ENCODE measurements at regions not wholly inside any gene's neighbourhood (a gene's known extent, or its start where the extent isn't known, plus 50 kb on each side); places are given as distances from the start of the nearest gene placed in this dataset.
"Not testable (repeated sequence)": the region's sequence is repeated elsewhere in the genome, so short reads cannot be mapped to it uniquely, and the experiment has no call there.

DNA sequence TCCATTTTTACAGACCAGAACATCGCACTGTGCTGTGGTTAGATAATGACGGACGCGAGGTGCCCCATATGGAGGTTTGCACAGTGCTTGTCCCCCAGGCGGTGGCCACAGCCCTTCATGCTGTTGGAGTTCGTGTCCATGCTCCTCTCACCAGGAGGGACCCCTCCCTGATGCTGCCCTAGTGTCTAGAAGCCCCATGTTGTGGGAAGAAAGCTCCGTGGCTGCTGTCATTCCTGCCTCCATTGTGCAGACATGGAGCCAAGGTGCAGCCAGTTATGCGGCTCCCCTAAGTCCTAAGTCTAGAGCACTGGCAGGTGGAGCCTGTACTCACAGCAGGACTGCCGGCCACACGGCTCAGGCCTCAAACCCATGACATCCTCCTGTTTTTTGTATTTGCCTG, 464.9 kb downstream of the EIPR1 start:
- Mint-ChIP-seq H3K27me3 (ENCODE audit: low read depth in 3 of 3) (peaks cover 0 to 5% (median 3%) of the 10 kb centered on the region in 3 donors), H3K36me3 (no peaks in the 10 kb centered on the region), H3K4me1 (no peaks in the 10 kb centered on the region), H3K27ac (no peak overlapping the region), H3K4me3 (no peak overlapping the region), H3K9me3 (no peaks in the 10 kb centered on the region)
- no peak for DNase-seq

- Mint-ChIP-seq H3K27ac (no peak overlapping the region), H3K9me3 (no peaks in the 10 kb centered on the region), H3K4me3 (no peak overlapping the region), H3K4me1 (no peaks in the 10 kb centered on the region), H3K27me3 (ENCODE audit: low read depth in 3 of 3) (peaks cover 0 to 5% (median 3%) of the 10 kb centered on the region in 3 donors), H3K36me3 (no peaks in the 10 kb centered on the region)
- no peak for DNase-seq
Observed at GRCh38 chr2:2912293-2912692, 465.3 kb downstream of the EIPR1 start.

DNA sequence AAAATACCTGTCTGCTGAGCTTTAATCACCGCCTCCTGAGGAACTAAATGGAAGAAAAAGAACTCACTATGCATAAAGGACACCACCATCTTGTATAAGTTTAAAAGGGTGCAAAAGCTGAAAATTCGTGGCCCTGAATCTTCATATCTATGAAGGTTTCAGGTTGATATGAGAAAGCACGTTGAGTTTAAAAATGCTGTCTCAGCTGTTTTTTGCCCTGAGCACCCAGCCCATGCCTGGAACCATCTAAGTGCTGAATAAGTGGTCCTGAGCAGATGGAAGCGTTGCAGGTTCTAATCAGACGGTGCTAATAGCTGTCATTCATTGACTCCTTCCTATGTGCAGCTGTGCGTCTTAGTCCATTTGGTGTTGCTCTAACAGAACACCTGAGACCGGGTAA, 467.4 kb downstream of the EIPR1 start:
- no peak for DNase-seq
- Mint-ChIP-seq H3K4me3 (no peak overlapping the region), H3K27ac (no peak overlapping the region), H3K9me3 (no peaks in the 10 kb centered on the region), H3K27me3 (ENCODE audit: low read depth in 3 of 3) (peaks cover 0 to 5% (median 3%) of the 10 kb centered on the region in 3 donors), H3K4me1 (no peaks in the 10 kb centered on the region), H3K36me3 (no peaks in the 10 kb centered on the region)

- DNase-seq: no peak
- H3K9me3 Mint-ChIP-seq: no peaks in the 10 kb centered on the region
- no peaks in the 10 kb centered on the region for H3K36me3 Mint-ChIP-seq
- H3K4me3 Mint-ChIP-seq: no peak overlapping the region
- no peaks in the 10 kb centered on the region for H3K4me1 Mint-ChIP-seq
- H3K27ac Mint-ChIP-seq: no peak overlapping the region
- peaks cover 0 to 5% (median 3%) of the 10 kb centered on the region in 3 donors for H3K27me3 Mint-ChIP-seq (ENCODE audit: low read depth in 3 of 3)
Observed at GRCh38 chr2:2909086-2910035, 468.3 kb downstream of the EIPR1 start.

GRCh38 chr2:2906091-2906490, 471.5 kb downstream of the EIPR1 start:
- H3K4me3 Mint-ChIP-seq: no peak overlapping the region
- H3K27me3 Mint-ChIP-seq (ENCODE audit: low read depth in 3 of 3): peaks cover 0 to 5% (median 3%) of the 10 kb centered on the region in 3 donors
- no peaks in the 10 kb centered on the region for H3K9me3 Mint-ChIP-seq
- H3K4me1 Mint-ChIP-seq: no peaks in the 10 kb centered on the region
- no peak for DNase-seq
- no peak overlapping the region for H3K27ac Mint-ChIP-seq
- H3K36me3 Mint-ChIP-seq: no peaks in the 10 kb centered on the region

- H3K9me3 Mint-ChIP-seq: no peaks in the 10 kb centered on the region
- no peak for DNase-seq
- H3K36me3 Mint-ChIP-seq: no peaks in the 10 kb centered on the region
- H3K4me3 Mint-ChIP-seq: no peak overlapping the region
- no peak overlapping the region for H3K27ac Mint-ChIP-seq
- H3K4me1 Mint-ChIP-seq: no peaks in the 10 kb centered on the region
- H3K27me3 Mint-ChIP-seq (ENCODE audit: low read depth in 3 of 3): peaks cover 0 to 3% (median 2%) of the 10 kb centered on the region in 3 donors
Observed at GRCh38 chr2:2904721-2905350, 472.8 kb downstream of the EIPR1 start.

- H3K4me3 Mint-ChIP-seq: no peak overlapping the region
- no peaks in the 10 kb centered on the region for H3K36me3 Mint-ChIP-seq
- no peak overlapping the region for H3K27ac Mint-ChIP-seq
- H3K4me1 Mint-ChIP-seq: no peaks in the 10 kb centered on the region
- H3K27me3 Mint-ChIP-seq (ENCODE audit: low read depth in 3 of 3): peaks cover 0 to 1% (median 0%) of the 10 kb centered on the region in 3 donors
- DNase-seq: no peak
- no peaks in the 10 kb centered on the region for H3K9me3 Mint-ChIP-seq
Observed at GRCh38 chr2:2902547-2903281, 474.9 kb downstream of the EIPR1 start.

DNA sequence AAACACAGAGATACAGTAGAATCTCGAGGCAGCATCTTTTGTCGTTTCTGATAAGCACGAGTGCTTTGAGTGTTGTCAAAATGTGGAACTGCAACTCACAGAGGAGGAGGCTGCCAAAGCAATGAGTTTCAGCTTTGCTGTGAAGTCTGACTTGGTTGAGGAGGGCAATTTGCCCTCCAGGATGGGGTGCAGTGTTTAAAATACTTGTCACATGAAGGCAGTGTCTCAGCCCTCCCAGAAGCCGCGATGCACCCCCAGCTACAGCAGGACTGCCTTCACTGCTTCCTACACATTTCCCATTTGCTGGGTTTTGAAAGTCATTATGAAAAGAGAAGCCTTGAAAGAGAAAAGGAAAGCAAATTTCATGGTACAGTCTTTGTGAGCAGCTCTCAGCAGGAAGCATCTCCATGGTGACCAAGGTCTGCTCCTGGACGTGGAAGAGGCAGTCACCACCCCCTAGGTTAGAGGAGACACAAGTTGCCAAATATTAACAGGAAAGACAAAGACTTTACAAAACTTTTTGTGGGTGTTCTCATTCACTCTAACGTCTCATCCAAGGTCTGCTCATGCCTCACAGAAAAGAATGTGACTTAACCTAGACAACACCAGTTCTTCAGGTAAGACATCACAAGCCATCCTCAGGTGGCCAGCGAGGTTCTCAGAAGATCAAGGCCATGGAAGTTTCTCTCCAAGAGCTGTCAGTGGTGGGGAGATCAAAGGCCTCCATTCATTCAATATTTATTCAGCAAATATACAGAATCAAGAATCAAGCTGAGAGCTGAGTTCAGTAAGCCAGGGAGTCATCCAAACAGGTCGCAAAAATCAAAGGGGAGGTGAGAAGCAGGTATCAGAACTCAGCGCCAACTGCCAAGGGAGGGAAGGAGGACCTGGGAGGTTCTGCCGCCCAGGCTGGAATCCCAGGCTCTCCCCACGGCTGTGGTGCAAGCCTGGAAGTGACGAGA, 476.0 kb downstream of the EIPR1 start:
- H3K27ac Mint-ChIP-seq: no peak overlapping the region
- H3K9me3 Mint-ChIP-seq: no peaks in the 10 kb centered on the region
- DNase-seq: no peak
- H3K4me3 Mint-ChIP-seq: no peak overlapping the region
- no peaks in the 10 kb centered on the region for H3K36me3 Mint-ChIP-seq
- no peaks in the 10 kb centered on the region for H3K4me1 Mint-ChIP-seq
- peaks cover 0 to 4% (median 0%) of the 10 kb centered on the region in 3 donors for H3K27me3 Mint-ChIP-seq (ENCODE audit: low read depth in 3 of 3)

DNA sequence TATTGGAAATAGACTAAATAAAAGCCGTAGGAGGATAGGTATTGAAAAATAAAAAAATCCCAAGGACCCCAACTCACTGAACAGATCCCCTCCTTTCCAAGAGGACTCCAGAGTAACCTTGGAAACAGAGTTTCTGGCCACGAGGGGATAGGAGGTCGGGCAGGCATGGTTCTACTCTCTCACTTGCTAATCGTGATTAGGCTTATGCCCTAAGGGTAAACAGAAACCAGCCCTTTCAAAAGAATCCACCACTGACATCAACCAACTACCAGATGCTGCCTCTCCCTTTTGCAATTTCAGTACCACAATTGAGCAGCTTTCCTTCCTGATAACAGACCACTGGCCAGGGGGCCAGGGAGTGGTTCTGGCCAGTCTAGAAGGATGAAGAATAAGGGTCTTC, 477.8 kb downstream of the EIPR1 start:
- Mint-ChIP-seq H3K4me1 (no peaks in the 10 kb centered on the region), H3K27me3 (ENCODE audit: low read depth in 3 of 3) (peaks cover 0 to 4% (median 2%) of the 10 kb centered on the region in 3 donors), H3K27ac (no peak overlapping the region), H3K9me3 (no peaks in the 10 kb centered on the region), H3K4me3 (no peak overlapping the region), H3K36me3 (no peaks in the 10 kb centered on the region)
- no peak for DNase-seq

- Mint-ChIP-seq H3K9me3 (no peaks in the 10 kb centered on the region), H3K4me1 (no peaks in the 10 kb centered on the region), H3K4me3 (no peak overlapping the region), H3K36me3 (no peaks in the 10 kb centered on the region), H3K27me3 (ENCODE audit: low read depth in 3 of 3) (peaks cover 0 to 5% (median 4%) of the 10 kb centered on the region in 3 donors), H3K27ac (no peak overlapping the region)
- DNase-seq: no peak
Observed at GRCh38 chr2:2898744-2899143, 478.9 kb downstream of the EIPR1 start.

GRCh38 chr2:2896643-2897042, 481.0 kb downstream of the EIPR1 start:
- no peak overlapping the region for H3K27ac Mint-ChIP-seq
- no peaks in the 10 kb centered on the region for H3K9me3 Mint-ChIP-seq
- no peak for DNase-seq
- no peaks in the 10 kb centered on the region for H3K36me3 Mint-ChIP-seq
- H3K4me1 Mint-ChIP-seq: no peaks in the 10 kb centered on the region
- peaks cover 0 to 7% (median 4%) of the 10 kb centered on the region in 3 donors for H3K27me3 Mint-ChIP-seq (ENCODE audit: low read depth in 3 of 3)
- no peak overlapping the region for H3K4me3 Mint-ChIP-seq

- Mint-ChIP-seq H3K4me3 (no peak overlapping the region), H3K4me1 (no peaks in the 10 kb centered on the region), H3K36me3 (no peaks in the 10 kb centered on the region), H3K9me3 (no peaks in the 10 kb centered on the region), H3K27me3 (ENCODE audit: low read depth in 3 of 3) (peaks cover 0 to 7% (median 4%) of the 10 kb centered on the region in 3 donors), H3K27ac (no peak overlapping the region)
- DNase-seq: no peak
Observed at GRCh38 chr2:2896011-2896410, 481.6 kb downstream of the EIPR1 start.

- not testable (repeated sequence) for H3K4me1 Mint-ChIP-seq; DNase-seq; H3K36me3 Mint-ChIP-seq; H3K4me3 Mint-ChIP-seq; H3K27me3 Mint-ChIP-seq (ENCODE audit: low read depth in 3 of 3); H3K27ac Mint-ChIP-seq; H3K9me3 Mint-ChIP-seq
Observed at GRCh38 chr2:2894011-2894410, 483.6 kb downstream of the EIPR1 start.
